ENCODE measurements at regions not wholly inside any gene's neighbourhood (a gene's known extent, or its start where the extent isn't known, plus 50 kb on each side); places are given as distances from the start of the nearest gene placed in this dataset.

DNA sequence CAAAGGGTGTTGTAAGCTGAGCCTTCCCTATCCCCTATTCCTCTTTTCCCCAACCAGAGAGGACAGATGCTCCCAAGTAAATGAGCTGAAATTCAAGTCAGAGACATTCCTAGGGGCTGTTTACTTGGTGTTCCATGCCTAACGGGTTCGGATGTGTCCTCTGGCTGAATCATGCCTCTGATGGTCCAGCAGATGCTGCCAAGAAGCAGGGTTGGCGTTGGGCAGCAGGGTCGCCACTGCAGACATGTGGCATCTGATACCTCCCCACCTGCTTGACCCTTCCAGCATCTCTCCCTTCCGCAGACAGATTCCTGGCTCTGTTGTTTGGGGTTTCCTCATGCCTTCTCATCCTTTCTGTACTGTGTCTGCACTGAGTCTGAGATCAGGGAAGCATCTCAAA, 108.3 kb downstream of the HNRNPLL start (continued):
- no peak for TF ChIP-seq BCL3 (IDR thresholded peaks at IDR 0.05)
- TF ChIP-seq MAZ (IDR thresholded peaks at IDR 0.05; ENCODE audit: borderline replicate concordance, low read depth, low read length): no peak

GRCh38 chr2:38492042-38492615, 110.6 kb downstream of the HNRNPLL start:
- 87% methylated on average over 3 of the region's 3 CpGs for WGBS (ENCODE audit: missing lambda C conversion rate)
- FAIRE-seq: no peak
- ATAC-seq: no peak
- Histone ChIP-seq H3K4me3 (no peak overlapping the region), H3K4me2 (no peak overlapping the region), H3K9me3 (no peaks in the 10 kb centered on the region), H3K4me1 (no peaks in the 10 kb centered on the region), H3K27ac (no peak overlapping the region)
- no peak for DNase-seq (ENCODE audit: low read depth in 1 of 2, low spot score in 1 of 2)
- no peak for TF ChIP-seq BHLHE40 (IDR thresholded peaks at IDR 0.05; ENCODE audit: low read depth, low read length)
- TF ChIP-seq CBX8 (IDR thresholded peaks at IDR 0.05): no peak
- TF ChIP-seq SREBF2 (IDR thresholded peaks at IDR 0.05): no peak
- TF ChIP-seq TP53 (CRISPR knock-in tag; IDR thresholded peaks at IDR 0.05): no peak
- TF ChIP-seq RARB (CRISPR knock-in tag; IDR thresholded peaks at IDR 0.05): no peak
- TF ChIP-seq POLR2AphosphoS2 (conservative IDR thresholded peaks at IDR 0.05; ENCODE audit: low read length): no peak
- no peak for TF ChIP-seq NFE2L2 (conservative IDR thresholded peaks at IDR 0.05; ENCODE audit: low read length)
- no peak for TF ChIP-seq RNF2 (IDR thresholded peaks at IDR 0.05; ENCODE audit: borderline replicate concordance, low read depth)
- no peak for TF ChIP-seq NR3C1 (IDR thresholded peaks at IDR 0.05)
- no peak for TF ChIP-seq FOSB (CRISPR knock-in tag; IDR thresholded peaks at IDR 0.05)
- no peak for TF ChIP-seq RAD21 (conservative IDR thresholded peaks at IDR 0.05 in 1 of 2, IDR thresholded peaks at IDR 0.05 in 1 of 2)
- no peak for TF ChIP-seq MAFK (IDR thresholded peaks at IDR 0.05; ENCODE audit: partially characterized antibody)
- POLR2A ChIA-PET: no interaction called here
- CTCF ChIA-PET: no interaction called here

GRCh38 chr2:38491436-38491835, 111.3 kb downstream of the HNRNPLL start:
- FAIRE-seq (no peak), DNase-seq (ENCODE audit: low read depth in 1 of 2, low spot score in 1 of 2) (no peak), ATAC-seq (no peak)
- Histone ChIP-seq H3K9me3 (no peaks in the 10 kb centered on the region), H3K4me1 (no peaks in the 10 kb centered on the region), H3K4me3 (no peak overlapping the region), H3K4me2 (no peak overlapping the region), H3K27ac (no peak overlapping the region)
- WGBS (ENCODE audit: missing lambda C conversion rate): 79% methylated on average over 5 of the region's 5 CpGs
- ChIA-PET CTCF (no interaction called here), POLR2A (no interaction called here)
- TF ChIP-seq ZSCAN20 (CRISPR knock-in tag; IDR thresholded peaks at IDR 0.05): no peak
- no peak for TF ChIP-seq KDM5A (IDR thresholded peaks at IDR 0.05)
- TF ChIP-seq HMGXB4 (CRISPR knock-in tag; IDR thresholded peaks at IDR 0.05; ENCODE audit: borderline replicate concordance): no peak
- TF ChIP-seq GATA3 (IDR thresholded peaks at IDR 0.05; ENCODE audit: borderline replicate concordance): no peak
- TF ChIP-seq RCOR1 (IDR thresholded peaks at IDR 0.05; ENCODE audit: low read depth, low read length): no peak
- no peak for TF ChIP-seq ZC3H11A (IDR thresholded peaks at IDR 0.05)

GRCh38 chr2:38489846-38490245, 112.8 kb upstream of the ATL2 start:
- TF ChIP-seq MAZ (IDR thresholded peaks at IDR 0.05; ENCODE audit: borderline replicate concordance, low read depth, low read length): no peak
- no peak for TF ChIP-seq GATA3 (IDR thresholded peaks at IDR 0.05; ENCODE audit: borderline replicate concordance)
- no peak for TF ChIP-seq HMGXB4 (CRISPR knock-in tag; IDR thresholded peaks at IDR 0.05; ENCODE audit: borderline replicate concordance)
- TF ChIP-seq CBX8 (IDR thresholded peaks at IDR 0.05): no peak
- TF ChIP-seq RAD21 (conservative IDR thresholded peaks at IDR 0.05 in 1 of 2, IDR thresholded peaks at IDR 0.05 in 1 of 2): no peak
- no peak for TF ChIP-seq MYC (IDR thresholded peaks at IDR 0.05; ENCODE audit: borderline replicate concordance, low read length)
- no peak for TF ChIP-seq RNF2 (IDR thresholded peaks at IDR 0.05; ENCODE audit: borderline replicate concordance, low read depth)
- H3K4me2 ChIP-seq: no peak overlapping the region
- H3K9me3 ChIP-seq: no peaks in the 10 kb centered on the region
- H3K4me3 ChIP-seq: no peak overlapping the region
- ATAC-seq: no peak
- H3K4me1 ChIP-seq: no peaks in the 10 kb centered on the region
- ChIA-PET POLR2A (no interaction called here), CTCF (interaction anchor here (1.2 kb wide), 1 partner anchor 19 kb away, joined by 5 read pairs; no protein-coding TSS in a partner anchor)
- H3K27ac ChIP-seq: no peak overlapping the region
- DNase-seq (ENCODE audit: low read depth in 1 of 2, low spot score in 1 of 2): no peak
- FAIRE-seq: no peak

Measured in A549 (cell line).